ENCODE measurements at regions not wholly inside any gene's neighbourhood (a gene's known extent, or its start where the extent isn't known, plus 50 kb on each side); places are given as distances from the start of the nearest gene placed in this dataset.

DNA sequence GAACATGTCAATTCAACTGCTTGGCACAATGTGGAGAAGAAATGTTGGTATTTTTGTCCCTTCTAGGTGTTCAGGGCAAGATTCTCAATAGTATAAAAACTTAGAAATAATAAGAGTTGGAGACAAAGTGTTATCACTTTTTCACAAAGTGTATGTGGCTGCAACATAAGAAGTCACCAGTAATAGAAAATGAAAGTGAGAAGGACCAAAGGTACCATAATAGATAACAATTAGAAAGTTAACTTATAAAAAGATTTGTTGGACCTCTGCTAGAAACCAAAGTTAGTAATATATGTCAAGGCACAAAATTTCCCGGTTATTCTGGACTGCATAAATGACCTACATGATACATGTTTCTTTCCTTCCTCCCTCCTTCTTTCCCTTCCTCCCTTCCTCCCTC lies 1535.3 kb downstream of the EFNA5 start:
- Histone ChIP-seq H3K9ac (ENCODE audit: insufficient read depth in 1 of 2, low read length in 2 of 2) (no peak overlapping the region), H3K9me3 (ENCODE audit: control insufficient read depth in 4 of 4, insufficient read depth in 3 of 4, low read length in 3 of 4) (no peaks in the 10 kb centered on the region), H3K36me3 (ENCODE audit: control insufficient read depth in 4 of 4, insufficient read depth in 4 of 4, low read length in 4 of 4) (no peaks in the 10 kb centered on the region), H3K27me3 (ENCODE audit: control insufficient read depth in 3 of 3, insufficient read depth in 3 of 3, low read length in 2 of 3) (no peaks in the 10 kb centered on the region), H3K4me3 (no peak overlapping the region), H3K4me1 (ENCODE audit: control insufficient read depth in 5 of 5, insufficient read depth in 5 of 5, low read length in 5 of 5) (peaks cover 0 to 3% (median 0%) of the 10 kb centered on the region in 5 donors), H3K27ac (ENCODE audit: low read depth in 1 of 2, low read length in 1 of 2) (no peak overlapping the region)
- TF ChIP-seq, protein P1, sequence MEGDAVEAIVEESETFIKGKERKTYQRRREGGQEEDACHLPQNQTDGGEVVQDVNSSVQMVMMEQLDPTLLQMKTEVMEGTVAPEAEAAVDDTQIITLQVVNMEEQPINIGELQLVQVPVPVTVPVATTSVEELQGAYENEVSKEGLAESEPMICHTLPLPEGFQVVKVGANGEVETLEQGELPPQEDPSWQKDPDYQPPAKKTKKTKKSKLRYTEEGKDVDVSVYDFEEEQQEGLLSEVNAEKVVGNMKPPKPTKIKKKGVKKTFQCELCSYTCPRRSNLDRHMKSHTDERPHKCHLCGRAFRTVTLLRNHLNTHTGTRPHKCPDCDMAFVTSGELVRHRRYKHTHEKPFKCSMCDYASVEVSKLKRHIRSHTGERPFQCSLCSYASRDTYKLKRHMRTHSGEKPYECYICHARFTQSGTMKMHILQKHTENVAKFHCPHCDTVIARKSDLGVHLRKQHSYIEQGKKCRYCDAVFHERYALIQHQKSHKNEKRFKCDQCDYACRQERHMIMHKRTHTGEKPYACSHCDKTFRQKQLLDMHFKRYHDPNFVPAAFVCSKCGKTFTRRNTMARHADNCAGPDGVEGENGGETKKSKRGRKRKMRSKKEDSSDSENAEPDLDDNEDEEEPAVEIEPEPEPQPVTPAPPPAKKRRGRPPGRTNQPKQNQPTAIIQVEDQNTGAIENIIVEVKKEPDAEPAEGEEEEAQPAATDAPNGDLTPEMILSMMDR (IDR thresholded peaks at IDR 0.05; ENCODE audit: control extremely low read depth, extremely low read depth) = no peak
- DNase-seq (no peak), ATAC-seq (ENCODE audit: insufficient read depth, low FRiP score) (no peak)
- 80 to 94% methylated on average over 1 of the region's 1 CpG for WGBS, 2 donors

GRCh38 chr5:106134549-106134948 lies 1536.2 kb downstream of the EFNA5 start:
- no peaks in the 10 kb centered on the region for H3K9me3 ChIP-seq (ENCODE audit: control insufficient read depth in 4 of 4, insufficient read depth in 3 of 4, low read length in 3 of 4)
- no peak overlapping the region for H3K9ac ChIP-seq (ENCODE audit: insufficient read depth in 1 of 2, low read length in 2 of 2)
- peaks cover 0 to 3% (median 0%) of the 10 kb centered on the region in 5 donors for H3K4me1 ChIP-seq (ENCODE audit: control insufficient read depth in 5 of 5, insufficient read depth in 5 of 5, low read length in 5 of 5)

GRCh38 chr5:106127985-106128384 lies 1542.8 kb downstream of the EFNA5 start:
- TF ChIP-seq, protein P1 (IDR thresholded peaks at IDR 0.05; ENCODE audit: control extremely low read depth, extremely low read depth) = no peak
- H3K36me3 ChIP-seq (ENCODE audit: control insufficient read depth in 4 of 4, insufficient read depth in 4 of 4, low read length in 4 of 4) = no peaks in the 10 kb centered on the region
- no peak for ATAC-seq (ENCODE audit: insufficient read depth, low FRiP score)

More at GRCh38 chr5:106134549-106134948, 1536.2 kb downstream of the EFNA5 start:
- no peak overlapping the region for H3K27ac ChIP-seq (ENCODE audit: low read depth in 1 of 2, low read length in 1 of 2)
- no peak for DNase-seq
- TF ChIP-seq, protein P1 (IDR thresholded peaks at IDR 0.05; ENCODE audit: control extremely low read depth, extremely low read depth) = no peak
- H3K4me3 ChIP-seq = no peak overlapping the region
- ATAC-seq (ENCODE audit: insufficient read depth, low FRiP score) = no peak
- H3K27me3 ChIP-seq (ENCODE audit: control insufficient read depth in 3 of 3, insufficient read depth in 3 of 3, low read length in 2 of 3) = no peaks in the 10 kb centered on the region
- no peaks in the 10 kb centered on the region for H3K36me3 ChIP-seq (ENCODE audit: control insufficient read depth in 4 of 4, insufficient read depth in 4 of 4, low read length in 4 of 4)

GRCh38 chr5:106127341-106127781 lies 1543.4 kb downstream of the EFNA5 start:
- Histone ChIP-seq H3K27ac (ENCODE audit: low read depth in 1 of 2, low read length in 1 of 2) (no peak overlapping the region), H3K9me3 (ENCODE audit: control insufficient read depth in 4 of 4, insufficient read depth in 3 of 4, low read length in 3 of 4) (peaks cover 0 to 2% (median 0%) of the 10 kb centered on the region in 4 donors), H3K4me3 (no peak overlapping the region), H3K9ac (ENCODE audit: insufficient read depth in 1 of 2, low read length in 2 of 2) (no peak overlapping the region), H3K36me3 (ENCODE audit: control insufficient read depth in 4 of 4, insufficient read depth in 4 of 4, low read length in 4 of 4) (no peaks in the 10 kb centered on the region), H3K27me3 (ENCODE audit: control insufficient read depth in 3 of 3, insufficient read depth in 3 of 3, low read length in 2 of 3) (no peaks in the 10 kb centered on the region), H3K4me1 (ENCODE audit: control insufficient read depth in 5 of 5, insufficient read depth in 5 of 5, low read length in 5 of 5) (no peaks in the 10 kb centered on the region)
- 71 to 81% methylated on average over 1 of the region's 1 CpG for WGBS, 2 donors
- TF ChIP-seq, protein P1 (IDR thresholded peaks at IDR 0.05; ENCODE audit: control extremely low read depth, extremely low read depth) = no peak
- ATAC-seq (ENCODE audit: insufficient read depth, low FRiP score) (no peak), DNase-seq (no peak)

More at GRCh38 chr5:106127985-106128384, 1542.8 kb downstream of the EFNA5 start:
- Histone ChIP-seq H3K27ac (ENCODE audit: low read depth in 1 of 2, low read length in 1 of 2) (no peak overlapping the region), H3K4me3 (no peak overlapping the region), H3K4me1 (ENCODE audit: control insufficient read depth in 5 of 5, insufficient read depth in 5 of 5, low read length in 5 of 5) (no peaks in the 10 kb centered on the region), H3K27me3 (ENCODE audit: control insufficient read depth in 3 of 3, insufficient read depth in 3 of 3, low read length in 2 of 3) (no peaks in the 10 kb centered on the region), H3K9ac (ENCODE audit: insufficient read depth in 1 of 2, low read length in 2 of 2) (no peak overlapping the region), H3K9me3 (ENCODE audit: control insufficient read depth in 4 of 4, insufficient read depth in 3 of 4, low read length in 3 of 4) (no peaks in the 10 kb centered on the region)
- WGBS, 2 donors = 85 to 86% methylated on average over 2 of the region's 2 CpGs
- DNase-seq = no peak
